Ishikawa (cell line): ENCODE measurements at regions not wholly inside any gene's neighbourhood (a gene's known extent, or its start where the extent isn't known, plus 50 kb on each side); places are given as distances from the start of the nearest gene placed in this dataset.

Experiments
- CREB1 ChIP-seq: IDR thresholded peaks from 2 replicates; pipeline ENCODE4 v1.6.1; 2012; ENCODE audit warnings: low read depth
- EGR1 ChIP-seq: IDR thresholded peaks from 2 replicates; pipeline ENCODE4 v1.6.1; 2012
- EP300 ChIP-seq: IDR thresholded peaks from 2 replicates; pipeline ENCODE4 v1.6.1; 2012; ENCODE audit warnings: borderline replicate concordance
- NFIC ChIP-seq: IDR thresholded peaks from 2 replicates; pipeline ENCODE4 v1.6.1; 2012
- RAD21 ChIP-seq: IDR thresholded peaks from 2 replicates; pipeline ENCODE4 v1.6.1; 2012; ENCODE audit warnings: low read depth
- TAF1 ChIP-seq: IDR thresholded peaks from 2 replicates; pipeline ENCODE4 v1.6.1; 2012; ENCODE audit warnings: low read depth, mild to moderate bottlenecking
- TCF12 ChIP-seq: IDR thresholded peaks from 2 replicates; pipeline ENCODE4 v1.6.1; 2012; ENCODE audit warnings: low read depth
- TEAD4 ChIP-seq: IDR thresholded peaks from 2 replicates; pipeline ENCODE4 v1.6.1; 2012
- YY1 ChIP-seq: IDR thresholded peaks from 2 replicates; pipeline ENCODE4 v1.6.1; 2012; ENCODE audit warnings: low read depth
- ZBTB7A ChIP-seq: IDR thresholded peaks from 2 replicates; pipeline ENCODE4 v1.6.1; 2012; ENCODE audit warnings: low read depth
- TF ChIP-seq, protein P1 (sequence below): IDR thresholded peaks from 2 replicates; pipeline ENCODE4 v1.6.1; 2012; ENCODE audit warnings: low read depth, mild to moderate bottlenecking
- TF ChIP-seq, protein P2 (sequence below): IDR thresholded peaks from 2 replicates; pipeline ENCODE4 v1.6.1; 2012

DNA sequence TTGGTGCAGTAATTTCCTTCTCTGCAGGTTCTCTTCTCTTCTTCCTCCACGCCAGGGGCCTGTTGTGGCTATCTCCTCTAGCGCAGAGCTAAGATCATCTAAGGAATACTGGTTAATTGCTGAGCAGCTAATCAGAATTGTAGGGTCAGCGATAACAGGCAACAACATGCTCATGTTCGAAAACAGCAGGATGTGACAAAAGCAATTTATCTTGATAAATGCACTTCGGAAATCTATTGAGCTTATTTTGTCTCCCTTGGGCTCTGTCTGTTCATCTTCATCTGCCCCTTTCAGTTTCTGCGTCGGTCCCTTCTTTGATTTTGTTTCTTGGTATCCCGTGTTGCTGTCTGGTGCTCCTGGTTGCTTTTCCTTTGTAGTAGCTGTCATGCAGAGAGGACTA is 67.3 kb upstream of the MAP3K7 start:
- no peak for TF ChIP-seq TAF1
- TF ChIP-seq YY1, result no peak
- TF ChIP-seq EP300, result no peak
- no peak for TF ChIP-seq RAD21
- TF ChIP-seq, protein P1, sequence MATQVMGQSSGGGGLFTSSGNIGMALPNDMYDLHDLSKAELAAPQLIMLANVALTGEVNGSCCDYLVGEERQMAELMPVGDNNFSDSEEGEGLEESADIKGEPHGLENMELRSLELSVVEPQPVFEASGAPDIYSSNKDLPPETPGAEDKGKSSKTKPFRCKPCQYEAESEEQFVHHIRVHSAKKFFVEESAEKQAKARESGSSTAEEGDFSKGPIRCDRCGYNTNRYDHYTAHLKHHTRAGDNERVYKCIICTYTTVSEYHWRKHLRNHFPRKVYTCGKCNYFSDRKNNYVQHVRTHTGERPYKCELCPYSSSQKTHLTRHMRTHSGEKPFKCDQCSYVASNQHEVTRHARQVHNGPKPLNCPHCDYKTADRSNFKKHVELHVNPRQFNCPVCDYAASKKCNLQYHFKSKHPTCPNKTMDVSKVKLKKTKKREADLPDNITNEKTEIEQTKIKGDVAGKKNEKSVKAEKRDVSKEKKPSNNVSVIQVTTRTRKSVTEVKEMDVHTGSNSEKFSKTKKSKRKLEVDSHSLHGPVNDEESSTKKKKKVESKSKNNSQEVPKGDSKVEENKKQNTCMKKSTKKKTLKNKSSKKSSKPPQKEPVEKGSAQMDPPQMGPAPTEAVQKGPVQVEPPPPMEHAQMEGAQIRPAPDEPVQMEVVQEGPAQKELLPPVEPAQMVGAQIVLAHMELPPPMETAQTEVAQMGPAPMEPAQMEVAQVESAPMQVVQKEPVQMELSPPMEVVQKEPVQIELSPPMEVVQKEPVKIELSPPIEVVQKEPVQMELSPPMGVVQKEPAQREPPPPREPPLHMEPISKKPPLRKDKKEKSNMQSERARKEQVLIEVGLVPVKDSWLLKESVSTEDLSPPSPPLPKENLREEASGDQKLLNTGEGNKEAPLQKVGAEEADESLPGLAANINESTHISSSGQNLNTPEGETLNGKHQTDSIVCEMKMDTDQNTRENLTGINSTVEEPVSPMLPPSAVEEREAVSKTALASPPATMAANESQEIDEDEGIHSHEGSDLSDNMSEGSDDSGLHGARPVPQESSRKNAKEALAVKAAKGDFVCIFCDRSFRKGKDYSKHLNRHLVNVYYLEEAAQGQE, result no peak
- TF ChIP-seq ZBTB7A, result no peak
- TF ChIP-seq TEAD4, result no peak
- no peak for TF ChIP-seq NFIC
- no peak for TF ChIP-seq CREB1
- TF ChIP-seq TCF12, result no peak
- TF ChIP-seq EGR1, result no peak
- TF ChIP-seq, protein P2, sequence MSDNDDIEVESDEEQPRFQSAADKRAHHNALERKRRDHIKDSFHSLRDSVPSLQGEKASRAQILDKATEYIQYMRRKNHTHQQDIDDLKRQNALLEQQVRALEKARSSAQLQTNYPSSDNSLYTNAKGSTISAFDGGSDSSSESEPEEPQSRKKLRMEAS, result no peak
